OCI-LY7 (cell line): ENCODE measurements at regions not wholly inside any gene's neighbourhood (a gene's known extent, or its start where the extent isn't known, plus 50 kb on each side); places are given as distances from the start of the nearest gene placed in this dataset.

ENCODE experiments used
- BruUV-seq: library from RNA; stranded (reverse); fragments of 400-500 nt; replicated peaks from 2 replicates; lab custom pipeline; 2021; lab: Mats Ljungman, UMichigan
- CTCF ChIA-PET: fragments of 300-600 bp; sonication (Branson Sonifier 250); formaldehyde crosslinking; loops from one replicate; lab custom pipeline; 2022; ENCODE audit warnings: antibody characterized with exemption; ENCODE audit not compliant: unreplicated experiment; lab: Charles Lee
- POLR2A ChIA-PET: fragments of 300-600 bp; sonication (Branson Sonifier 250); formaldehyde crosslinking; loops from one replicate; lab custom pipeline; 2022; ENCODE audit warnings: antibody characterized with exemption; lab: Charles Lee
- DNase-seq: peaks from one replicate; pipeline ENCODE4 v3.0.0-alpha.2; 2015; ENCODE audit warnings: low spot score
- H2AFZ ChIP-seq: fragments of 200-600 bp; sonication (generic), shearing (Covaris generic); 2 replicates; pipeline ENCODE4 v1.6.1; 2014; ENCODE audit warnings: mild to moderate bottlenecking, antibody characterized with exemption, low read length, moderate library complexity
- H3K27ac ChIP-seq: fragments of 200-600 bp; sonication (generic); 2 replicates; pipeline ENCODE4 v1.5.1; 2014; ENCODE audit warnings: mixed run types, low read depth, mild to moderate bottlenecking, moderate library complexity, low read length, inconsistent platforms; ENCODE audit not compliant: poor library complexity, severe bottlenecking
- H3K36me3 ChIP-seq: fragments of 200-600 bp; sonication (generic); 2 replicates; pipeline ENCODE4 v1.6.1; 2014; ENCODE audit warnings: mild to moderate bottlenecking, antibody characterized with exemption, low read length, moderate library complexity, mixed read lengths; ENCODE audit not compliant: insufficient read depth
- H3K4me1 ChIP-seq: fragments of 200-600 bp; sonication (generic); 2 replicates; pipeline ENCODE4 v1.5.1; 2014; ENCODE audit warnings: mild to moderate bottlenecking, low read length; ENCODE audit not compliant: insufficient read depth, poor library complexity, severe bottlenecking
- H3K4me2 ChIP-seq: fragments of 200-600 bp; sonication (generic); 2 replicates; pipeline ENCODE4 v1.6.1; 2014; ENCODE audit warnings: mild to moderate bottlenecking, low read length
- H3K4me3 ChIP-seq: fragments of 200-600 bp; sonication (generic); 2 replicates; pipeline ENCODE4 v1.5.1; 2014; ENCODE audit warnings: mild to moderate bottlenecking, low read depth, low read length; ENCODE audit not compliant: poor library complexity, severe bottlenecking
- H3K79me2 ChIP-seq: fragments of 200-600 bp; sonication (generic); 2 replicates; pipeline ENCODE4 v1.6.1; 2016; ENCODE audit warnings: low read depth, mild to moderate bottlenecking, low read length, moderate library complexity, mixed read lengths; ENCODE audit not compliant: insufficient read depth
- H3K9me2 ChIP-seq: fragments of 200-600 bp; sonication (generic); 2 replicates; pipeline ENCODE4 v1.6.1; 2016; ENCODE audit warnings: mild to moderate bottlenecking, low read length, mixed read lengths; ENCODE audit not compliant: insufficient read depth
- H3K9me3 ChIP-seq: fragments of 200-600 bp; sonication (generic); 2 replicates; pipeline ENCODE4 v1.6.1; 2014; ENCODE audit warnings: mild to moderate bottlenecking, mixed run types, low read length, mixed read lengths
- H4K20me1 ChIP-seq: fragments of 200-600 bp; sonication (generic); 2 replicates; pipeline ENCODE4 v1.6.1; 2014; ENCODE audit warnings: mild to moderate bottlenecking, antibody characterized with exemption, low read length, moderate library complexity, mixed read lengths; ENCODE audit not compliant: insufficient read depth
- EZH2phosphoT487 ChIP-seq: fragments of 200-600 bp; sonication (generic); IDR thresholded peaks from 2 replicates; pipeline ENCODE4 v1.6.1; 2018; ENCODE audit warnings: low read depth, borderline replicate concordance, mild to moderate bottlenecking, mixed run types, antibody characterized with exemption, low read length, moderate library complexity, mixed read lengths
- intact Hi-C: fragments of 100-400 bp; cut with micrococcal nuclease; formaldehyde crosslinking; loops from one replicate; pipeline ENCODE4 v1.10.0; 2022; ENCODE audit not compliant: unreplicated experiment
- TF ChIP-seq, protein P1 (sequence below): fragments of 200-600 bp; sonication (generic); conservative IDR thresholded peaks from 2 replicates; pipeline ENCODE4 v1.5.1; 2014; ENCODE audit warnings: mild to moderate bottlenecking, antibody characterized with exemption, low read length, moderate library complexity, mixed read lengths

- TF ChIP-seq, protein P1, sequence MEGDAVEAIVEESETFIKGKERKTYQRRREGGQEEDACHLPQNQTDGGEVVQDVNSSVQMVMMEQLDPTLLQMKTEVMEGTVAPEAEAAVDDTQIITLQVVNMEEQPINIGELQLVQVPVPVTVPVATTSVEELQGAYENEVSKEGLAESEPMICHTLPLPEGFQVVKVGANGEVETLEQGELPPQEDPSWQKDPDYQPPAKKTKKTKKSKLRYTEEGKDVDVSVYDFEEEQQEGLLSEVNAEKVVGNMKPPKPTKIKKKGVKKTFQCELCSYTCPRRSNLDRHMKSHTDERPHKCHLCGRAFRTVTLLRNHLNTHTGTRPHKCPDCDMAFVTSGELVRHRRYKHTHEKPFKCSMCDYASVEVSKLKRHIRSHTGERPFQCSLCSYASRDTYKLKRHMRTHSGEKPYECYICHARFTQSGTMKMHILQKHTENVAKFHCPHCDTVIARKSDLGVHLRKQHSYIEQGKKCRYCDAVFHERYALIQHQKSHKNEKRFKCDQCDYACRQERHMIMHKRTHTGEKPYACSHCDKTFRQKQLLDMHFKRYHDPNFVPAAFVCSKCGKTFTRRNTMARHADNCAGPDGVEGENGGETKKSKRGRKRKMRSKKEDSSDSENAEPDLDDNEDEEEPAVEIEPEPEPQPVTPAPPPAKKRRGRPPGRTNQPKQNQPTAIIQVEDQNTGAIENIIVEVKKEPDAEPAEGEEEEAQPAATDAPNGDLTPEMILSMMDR: peak; percentile 50
- no peak for TF ChIP-seq EZH2phosphoT487
- no peak overlapping the region; the same call in 1 of the 2 replicates for H2AFZ ChIP-seq
- H3K36me3 ChIP-seq: no peaks in the 10 kb centered on the region
- no peak overlapping the region for H3K27ac ChIP-seq
- CTCF ChIA-PET: no interaction called here
- H3K9me2 ChIP-seq: no peaks in the 10 kb centered on the region
- POLR2A ChIA-PET: interaction anchor here (0.6 to 1.4 kb wide), 5 partner anchors 19 to 717 kb away, joined by 3 to 4 read pairs (median 3); no protein-coding TSS in a partner anchor
- DNase-seq: peak; percentile 29
- H3K79me2 ChIP-seq: no peaks in the 10 kb centered on the region
- H3K4me2 ChIP-seq: no peak overlapping the region
- no peaks in the 10 kb centered on the region for H3K4me1 ChIP-seq
- intact Hi-C loops: no loop called here
- no peak overlapping the region for H3K4me3 ChIP-seq
- no TSS peak for BruUV-seq
- H4K20me1 ChIP-seq: no peaks in the 10 kb centered on the region
- no peaks in the 10 kb centered on the region for H3K9me3 ChIP-seq
These were observed 193.5 kb upstream of the CNR1 start for GRCh38 chr6:88359530-88360202.

GRCh38 chr6:88358846-88359245 is 192.7 kb upstream of the CNR1 start:
- H3K9me2 ChIP-seq: no peaks in the 10 kb centered on the region
- POLR2A ChIA-PET: interaction anchor here (0.6 to 1.4 kb wide), 4 partner anchors 18 to 716 kb away, joined by 3 to 4 read pairs (median 4); no protein-coding TSS in a partner anchor
- no peak for DNase-seq
- H3K4me3 ChIP-seq: no peak overlapping the region
- H3K27ac ChIP-seq: no peak overlapping the region
- no peaks in the 10 kb centered on the region for H3K4me1 ChIP-seq
- CTCF ChIA-PET: no interaction called here
- no peaks in the 10 kb centered on the region for H3K9me3 ChIP-seq
- TF ChIP-seq EZH2phosphoT487: no peak
- TF ChIP-seq, protein P1: no peak
- BruUV-seq: no TSS peak
- intact Hi-C loops: no loop called here
- H3K79me2 ChIP-seq: no peaks in the 10 kb centered on the region
- H3K4me2 ChIP-seq: no peak overlapping the region
- no peak overlapping the region for H2AFZ ChIP-seq
- H3K36me3 ChIP-seq: no peaks in the 10 kb centered on the region
- H4K20me1 ChIP-seq: no peaks in the 10 kb centered on the region

GRCh38 chr6:88349511-88349910 is 183.4 kb upstream of the CNR1 start:
- Histone ChIP-seq H3K4me3 (no peak overlapping the region), H3K9me2 (no peaks in the 10 kb centered on the region), H3K9me3 (no peaks in the 10 kb centered on the region), H3K79me2 (no peaks in the 10 kb centered on the region), H3K27ac (no peak overlapping the region), H3K4me2 (no peak overlapping the region), H3K36me3 (no peaks in the 10 kb centered on the region), H4K20me1 (no peaks in the 10 kb centered on the region), H2AFZ (no peak overlapping the region), H3K4me1 (no peaks in the 10 kb centered on the region)
- DNase-seq: no peak
- intact Hi-C loops: no loop called here
- POLR2A ChIA-PET: no interaction called here
- no TSS peak for BruUV-seq
- CTCF ChIA-PET: no interaction called here
- TF ChIP-seq, protein P1: no peak
- no peak for TF ChIP-seq EZH2phosphoT487
